Neural progenitor cell (in vitro differentiated cells): ENCODE measurements at regions not wholly inside any gene's neighbourhood (a gene's known extent, or its start where the extent isn't known, plus 50 kb on each side); places are given as distances from the start of the nearest gene placed in this dataset.
"Not testable (repeated sequence)": the region's sequence is repeated elsewhere in the genome, so short reads cannot be mapped to it uniquely, and the experiment has no call there.

Source experiments
- EZH2 ChIP-seq: fragments of 200-600 bp; sonication (generic); IDR thresholded peaks from 2 replicates; pipeline ENCODE4 v1.6.1; 2017; ENCODE audit warnings: antibody characterized with exemption, mild to moderate bottlenecking, moderate library complexity
- TF ChIP-seq, protein P1 (sequence below): fragments of 200-600 bp; sonication (generic); IDR thresholded peaks from 2 replicates; pipeline ENCODE4 v1.5.1; 2017; ENCODE audit warnings: antibody characterized with exemption, mild to moderate bottlenecking

GRCh38 chr15:24309700-24310099, 365.9 kb upstream of the NPAP1 start:
- TF ChIP-seq EZH2, result not testable (repeated sequence)
- TF ChIP-seq, protein P1, sequence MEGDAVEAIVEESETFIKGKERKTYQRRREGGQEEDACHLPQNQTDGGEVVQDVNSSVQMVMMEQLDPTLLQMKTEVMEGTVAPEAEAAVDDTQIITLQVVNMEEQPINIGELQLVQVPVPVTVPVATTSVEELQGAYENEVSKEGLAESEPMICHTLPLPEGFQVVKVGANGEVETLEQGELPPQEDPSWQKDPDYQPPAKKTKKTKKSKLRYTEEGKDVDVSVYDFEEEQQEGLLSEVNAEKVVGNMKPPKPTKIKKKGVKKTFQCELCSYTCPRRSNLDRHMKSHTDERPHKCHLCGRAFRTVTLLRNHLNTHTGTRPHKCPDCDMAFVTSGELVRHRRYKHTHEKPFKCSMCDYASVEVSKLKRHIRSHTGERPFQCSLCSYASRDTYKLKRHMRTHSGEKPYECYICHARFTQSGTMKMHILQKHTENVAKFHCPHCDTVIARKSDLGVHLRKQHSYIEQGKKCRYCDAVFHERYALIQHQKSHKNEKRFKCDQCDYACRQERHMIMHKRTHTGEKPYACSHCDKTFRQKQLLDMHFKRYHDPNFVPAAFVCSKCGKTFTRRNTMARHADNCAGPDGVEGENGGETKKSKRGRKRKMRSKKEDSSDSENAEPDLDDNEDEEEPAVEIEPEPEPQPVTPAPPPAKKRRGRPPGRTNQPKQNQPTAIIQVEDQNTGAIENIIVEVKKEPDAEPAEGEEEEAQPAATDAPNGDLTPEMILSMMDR, result not testable (repeated sequence)
